Activated CD4-positive, alpha-beta T cell treated with anti-CD3 and anti-CD28 coated beads, Interleukin-2, amount 10 ng/mL, durations not matched to agents 7 days and 5 days (primary cell): ENCODE measurements at regions not wholly inside any gene's neighbourhood (a gene's known extent, or its start where the extent isn't known, plus 50 kb on each side); places are given as distances from the start of the nearest gene placed in this dataset.

Experiments
- CTCF ChIA-PET: fragments of 350-600 bp; sonication (Branson Sonifier 250); formaldehyde crosslinking; loops from one replicate; lab custom pipeline; 2021; ENCODE audit warnings: antibody characterized with exemption; lab: Charles Lee
- POLR2A ChIA-PET: fragments of 350-600 bp; sonication (Branson Sonifier 250); formaldehyde crosslinking; loops from one replicate; lab custom pipeline; 2021; ENCODE audit warnings: antibody characterized with exemption; lab: Charles Lee
- DNase-seq: peaks from one replicate; pipeline ENCODE4 v3.0.0-alpha.2; 2020
- H3K27ac Mint-ChIP-seq: one replicate; pipeline ENCODE4 v1.8.0; 2021; ENCODE audit warnings: mild to moderate bottlenecking, moderate library complexity, mixed read lengths
- H3K27me3 Mint-ChIP-seq: one replicate; pipeline ENCODE4 v1.8.0; 2021; ENCODE audit warnings: mixed read lengths
- H3K36me3 Mint-ChIP-seq: one replicate; pipeline ENCODE4 v1.8.0; 2021; ENCODE audit warnings: low read depth, mixed read lengths
- H3K4me1 Mint-ChIP-seq: one replicate; pipeline ENCODE4 v1.8.0; 2021; ENCODE audit warnings: mixed read lengths
- H3K4me3 Mint-ChIP-seq: one replicate; pipeline ENCODE4 v1.8.0; 2021; ENCODE audit warnings: mild to moderate bottlenecking, moderate library complexity, mixed read lengths
- H3K9me3 Mint-ChIP-seq: one replicate; pipeline ENCODE4 v1.8.0; 2021; ENCODE audit warnings: mixed read lengths

- CTCF ChIA-PET = no interaction called here
- Mint-ChIP-seq H3K4me1 (no peaks in the 10 kb centered on the region), H3K27ac (no peak overlapping the region), H3K9me3 (peaks cover 7% of the 10 kb centered on the region), H3K27me3 (no peaks in the 10 kb centered on the region), H3K36me3 (no peaks in the 10 kb centered on the region), H3K4me3 (no peak overlapping the region)
- DNase-seq = no peak
- POLR2A ChIA-PET = no interaction called here
Measured at GRCh38 chr5:12840972-12841371, 936.7 kb upstream of the CTNND2 start.

- no peak overlapping the region for H3K27ac Mint-ChIP-seq
Measured at GRCh38 chr5:12837592-12837991, 933.3 kb upstream of the CTNND2 start.

GRCh38 chr5:12825163-12825562 is 920.9 kb upstream of the CTNND2 start:
- no peaks in the 10 kb centered on the region for H3K27me3 Mint-ChIP-seq

More at GRCh38 chr5:12837592-12837991, 933.3 kb upstream of the CTNND2 start:
- H3K27me3 Mint-ChIP-seq = no peaks in the 10 kb centered on the region
- H3K36me3 Mint-ChIP-seq = no peaks in the 10 kb centered on the region
- POLR2A ChIA-PET = no interaction called here
- H3K9me3 Mint-ChIP-seq = peaks cover 11% of the 10 kb centered on the region
- DNase-seq = no peak
- CTCF ChIA-PET = no interaction called here
- no peaks in the 10 kb centered on the region for H3K4me1 Mint-ChIP-seq
- H3K4me3 Mint-ChIP-seq = no peak overlapping the region

GRCh38 chr5:12805165-12805698 is 901.0 kb upstream of the CTNND2 start:
- no peak for DNase-seq
- Mint-ChIP-seq H3K4me1 (no peaks in the 10 kb centered on the region), H3K27ac (no peak overlapping the region), H3K9me3 (peaks cover 2% of the 10 kb centered on the region), H3K36me3 (no peaks in the 10 kb centered on the region), H3K4me3 (no peak overlapping the region), H3K27me3 (no peaks in the 10 kb centered on the region)
- ChIA-PET POLR2A (no interaction called here), CTCF (no interaction called here)

More at GRCh38 chr5:12825163-12825562, 920.9 kb upstream of the CTNND2 start:
- CTCF ChIA-PET = no interaction called here
- DNase-seq = no peak
- H3K36me3 Mint-ChIP-seq = no peaks in the 10 kb centered on the region
- H3K4me1 Mint-ChIP-seq = no peaks in the 10 kb centered on the region
- H3K4me3 Mint-ChIP-seq = no peak overlapping the region
- H3K9me3 Mint-ChIP-seq = peaks cover 26% of the 10 kb centered on the region
- POLR2A ChIA-PET = no interaction called here
- H3K27ac Mint-ChIP-seq = no peak overlapping the region

GRCh38 chr5:12799165-12799564 is 894.9 kb upstream of the CTNND2 start:
- no peak overlapping the region for H3K27ac Mint-ChIP-seq
- POLR2A ChIA-PET = no interaction called here
- no peak overlapping the region for H3K4me3 Mint-ChIP-seq
- no peaks in the 10 kb centered on the region for H3K36me3 Mint-ChIP-seq
- CTCF ChIA-PET = no interaction called here
- H3K9me3 Mint-ChIP-seq = peaks cover 16% of the 10 kb centered on the region
- H3K4me1 Mint-ChIP-seq = no peaks in the 10 kb centered on the region
- DNase-seq = no peak
- no peaks in the 10 kb centered on the region for H3K27me3 Mint-ChIP-seq

GRCh38 chr5:12795333-12795663 is 891.1 kb upstream of the CTNND2 start:
- POLR2A ChIA-PET = no interaction called here
- Mint-ChIP-seq H3K4me1 (no peaks in the 10 kb centered on the region), H3K36me3 (no peaks in the 10 kb centered on the region), H3K27ac (no peak overlapping the region), H3K9me3 (peaks cover 16% of the 10 kb centered on the region), H3K27me3 (no peaks in the 10 kb centered on the region), H3K4me3 (no peak overlapping the region)
- CTCF ChIA-PET = no interaction called here
- no peak for DNase-seq

GRCh38 chr5:12794476-12795332 is 890.5 kb upstream of the CTNND2 start:
- Mint-ChIP-seq H3K9me3 (peaks cover 16% of the 10 kb centered on the region), H3K27ac (no peak overlapping the region), H3K4me1 (no peaks in the 10 kb centered on the region), H3K36me3 (no peaks in the 10 kb centered on the region), H3K27me3 (no peaks in the 10 kb centered on the region), H3K4me3 (no peak overlapping the region)
- no peak for DNase-seq
- ChIA-PET POLR2A (no interaction called here), CTCF (no interaction called here)

GRCh38 chr5:12793373-12793772 is 889.1 kb upstream of the CTNND2 start:
- Mint-ChIP-seq H3K36me3 (no peaks in the 10 kb centered on the region), H3K4me3 (no peak overlapping the region), H3K27me3 (no peaks in the 10 kb centered on the region), H3K27ac (no peak overlapping the region), H3K4me1 (no peaks in the 10 kb centered on the region), H3K9me3 (peaks cover 16% of the 10 kb centered on the region)
- CTCF ChIA-PET = no interaction called here
- no peak for DNase-seq
- POLR2A ChIA-PET = no interaction called here

GRCh38 chr5:12780536-12780935 is 876.3 kb upstream of the CTNND2 start:
- ChIA-PET CTCF (no interaction called here), POLR2A (no interaction called here)

GRCh38 chr5:12777342-12777741 is 873.1 kb upstream of the CTNND2 start:
- Mint-ChIP-seq H3K4me3 (no peak overlapping the region), H3K9me3 (no peaks in the 10 kb centered on the region), H3K27me3 (no peaks in the 10 kb centered on the region), H3K36me3 (no peaks in the 10 kb centered on the region), H3K27ac (no peak overlapping the region), H3K4me1 (no peaks in the 10 kb centered on the region)
- CTCF ChIA-PET = no interaction called here
- no peak for DNase-seq
- POLR2A ChIA-PET = no interaction called here

More at GRCh38 chr5:12780536-12780935, 876.3 kb upstream of the CTNND2 start:
- DNase-seq = no peak
- no peaks in the 10 kb centered on the region for H3K36me3 Mint-ChIP-seq
- no peaks in the 10 kb centered on the region for H3K4me1 Mint-ChIP-seq
- peaks cover 5% of the 10 kb centered on the region for H3K9me3 Mint-ChIP-seq
- no peaks in the 10 kb centered on the region for H3K27me3 Mint-ChIP-seq
- H3K27ac Mint-ChIP-seq = no peak overlapping the region
- H3K4me3 Mint-ChIP-seq = no peak overlapping the region

- Mint-ChIP-seq H3K4me3 (no peak overlapping the region), H3K4me1 (no peaks in the 10 kb centered on the region), H3K36me3 (no peaks in the 10 kb centered on the region), H3K27ac (no peak overlapping the region), H3K27me3 (no peaks in the 10 kb centered on the region), H3K9me3 (no peaks in the 10 kb centered on the region)
- ChIA-PET CTCF (no interaction called here), POLR2A (no interaction called here)
- no peak for DNase-seq
Measured at GRCh38 chr5:12772276-12772675, 868.0 kb upstream of the CTNND2 start.

- Mint-ChIP-seq H3K27me3 (no peaks in the 10 kb centered on the region), H3K4me1 (no peaks in the 10 kb centered on the region), H3K4me3 (no peak overlapping the region), H3K9me3 (peaks cover 5% of the 10 kb centered on the region), H3K27ac (no peak overlapping the region), H3K36me3 (no peaks in the 10 kb centered on the region)
- CTCF ChIA-PET = no interaction called here
- POLR2A ChIA-PET = no interaction called here
- no peak for DNase-seq
Measured at GRCh38 chr5:12759377-12759776, 855.1 kb upstream of the CTNND2 start.

GRCh38 chr5:12757035-12757434 is 852.8 kb upstream of the CTNND2 start:
- Mint-ChIP-seq H3K36me3 (no peaks in the 10 kb centered on the region), H3K27me3 (no peaks in the 10 kb centered on the region), H3K9me3 (no peaks in the 10 kb centered on the region), H3K4me3 (no peak overlapping the region), H3K4me1 (no peaks in the 10 kb centered on the region), H3K27ac (no peak overlapping the region)
- ChIA-PET POLR2A (no interaction called here), CTCF (no interaction called here)
- no peak for DNase-seq

- H3K4me3 Mint-ChIP-seq = no peak overlapping the region
- CTCF ChIA-PET = no interaction called here
Measured at GRCh38 chr5:12745537-12745936, 841.3 kb upstream of the CTNND2 start.

More at GRCh38 chr5:12745537-12745936, 841.3 kb upstream of the CTNND2 start:
- no peaks in the 10 kb centered on the region for H3K36me3 Mint-ChIP-seq
- H3K4me1 Mint-ChIP-seq = no peaks in the 10 kb centered on the region
- POLR2A ChIA-PET = no interaction called here
- H3K9me3 Mint-ChIP-seq = peaks cover 15% of the 10 kb centered on the region
- H3K27me3 Mint-ChIP-seq = no peaks in the 10 kb centered on the region
- no peak overlapping the region for H3K27ac Mint-ChIP-seq
- DNase-seq = no peak
